Smooth muscle cell (in vitro differentiated cells): ENCODE measurements at regions not wholly inside any gene's neighbourhood (a gene's known extent, or its start where the extent isn't known, plus 50 kb on each side); places are given as distances from the start of the nearest gene placed in this dataset.

ENCODE experiments used
- DNase-seq: peaks from one replicate; lab custom pipeline; 2025; ENCODE audit not compliant: unreplicated experiment; lab: John Stamatoyannopoulos, UW
- H2AFZ ChIP-seq: fragments of 200-600 bp; sonication (generic); 2 replicates; pipeline ENCODE4 v1.6.0; 2016; ENCODE audit warnings: antibody characterized with exemption, low read depth, mild to moderate bottlenecking
- H3F3A ChIP-seq: fragments of 200-600 bp; sonication (generic); 2 replicates; pipeline ENCODE4 v1.6.0; 2017; ENCODE audit warnings: antibody characterized with exemption, low read depth
- H3K27ac ChIP-seq: fragments of 200-600 bp; sonication (generic); 2 replicates; pipeline ENCODE4 v1.5.1; 2016; ENCODE audit warnings: low read depth, mild to moderate bottlenecking
- H3K27me3 ChIP-seq: fragments of 200-600 bp; sonication (generic); 2 replicates; pipeline ENCODE4 v1.6.1; 2016; ENCODE audit warnings: low read depth, mild to moderate bottlenecking
- H3K36me3 ChIP-seq: fragments of 200-600 bp; sonication (generic); 2 replicates; pipeline ENCODE4 v1.5.1; 2016; ENCODE audit warnings: low read depth
- H3K4me1 ChIP-seq: fragments of 200-600 bp; sonication (generic); 2 replicates; pipeline ENCODE4 v1.5.1; 2016; ENCODE audit warnings: low read depth
- H3K4me2 ChIP-seq: fragments of 200-600 bp; sonication (generic); 2 replicates; pipeline ENCODE4 v1.6.0; 2016; ENCODE audit warnings: mild to moderate bottlenecking
- H3K4me3 ChIP-seq: fragments of 200-600 bp; sonication (generic); 2 replicates; pipeline ENCODE4 v1.5.1; 2016; ENCODE audit warnings: mild to moderate bottlenecking
- H3K79me2 ChIP-seq: fragments of 200-600 bp; sonication (generic); 2 replicates; pipeline ENCODE4 v1.6.0; 2016; ENCODE audit warnings: low read depth, mild to moderate bottlenecking
- H3K9ac ChIP-seq: fragments of 200-600 bp; sonication (generic); 2 replicates; pipeline ENCODE4 v1.6.0; 2016; ENCODE audit warnings: low read depth
- H3K9me3 ChIP-seq: fragments of 200-600 bp; sonication (generic); replicated peaks from 2 replicates; pipeline ENCODE4 v1.5.1; 2016; ENCODE audit warnings: low read depth
- H4K20me1 ChIP-seq: fragments of 200-600 bp; sonication (generic); 2 replicates; pipeline ENCODE4 v1.6.0; 2016; ENCODE audit warnings: low read depth
- CTCF ChIP-seq: fragments of 200-600 bp; sonication (generic); IDR thresholded peaks from 2 replicates; pipeline ENCODE4 v1.5.1; 2017; ENCODE audit warnings: borderline replicate concordance, mild to moderate bottlenecking, antibody characterized with exemption; ENCODE audit not compliant: insufficient read depth, poor library complexity, severe bottlenecking
- WGBS: methylation state at CpG from one replicate; pipeline ENCODE4 v1.1.7; 2016; ENCODE audit warnings: low lambda C conversion rate; 5-methylcytosine and 5-hydroxymethylcytosine counted together

GRCh38 chr5:107068782-107069181 is 602.0 kb downstream of the EFNA5 start:
- 56% methylated on average over 1 of the region's 1 CpG for WGBS

GRCh38 chr5:107067395-107067794 is 603.3 kb downstream of the EFNA5 start:
- H3K27ac ChIP-seq = no peak overlapping the region
- no peaks in the 10 kb centered on the region for H3K79me2 ChIP-seq
- no peak overlapping the region for H3K9ac ChIP-seq
- DNase-seq = no peak
- no peak for TF ChIP-seq CTCF
- no peaks in the 10 kb centered on the region for H3K9me3 ChIP-seq
- no peaks in the 10 kb centered on the region for H3K36me3 ChIP-seq
- no peak overlapping the region for H3K4me3 ChIP-seq
- H3K4me2 ChIP-seq = no peak overlapping the region
- H2AFZ ChIP-seq = no peak overlapping the region
- H3K4me1 ChIP-seq = no peaks in the 10 kb centered on the region
- 70% methylated on average over 4 of the region's 4 CpGs for WGBS
- no peaks in the 10 kb centered on the region for H3K27me3 ChIP-seq
- no peaks in the 10 kb centered on the region for H3F3A ChIP-seq
- H4K20me1 ChIP-seq = no peaks in the 10 kb centered on the region

More at GRCh38 chr5:107068782-107069181, 602.0 kb downstream of the EFNA5 start:
- H3K79me2 ChIP-seq = no peaks in the 10 kb centered on the region
- no peak overlapping the region for H3K27ac ChIP-seq
- no peak overlapping the region for H3K9ac ChIP-seq
- H3K27me3 ChIP-seq = no peaks in the 10 kb centered on the region
- H3K4me1 ChIP-seq = no peaks in the 10 kb centered on the region
- H3K36me3 ChIP-seq = no peaks in the 10 kb centered on the region
- H2AFZ ChIP-seq = peak overlapping the region; percentile 8
- H4K20me1 ChIP-seq = no peaks in the 10 kb centered on the region
- H3F3A ChIP-seq = peaks cover 3% of the 10 kb centered on the region
- no peak for TF ChIP-seq CTCF
- H3K4me3 ChIP-seq = no peak overlapping the region
- DNase-seq = no peak
- H3K4me2 ChIP-seq = no peak overlapping the region
- H3K9me3 ChIP-seq = no peaks in the 10 kb centered on the region

GRCh38 chr5:107063511-107063910 is 607.2 kb downstream of the EFNA5 start:
- no peak for TF ChIP-seq CTCF
- no peak for DNase-seq
- no peak overlapping the region for H3K4me3 ChIP-seq

GRCh38 chr5:107058803-107059202 is 611.9 kb downstream of the EFNA5 start:
- DNase-seq = no peak
- H3F3A ChIP-seq = no peaks in the 10 kb centered on the region
- H2AFZ ChIP-seq = no peak overlapping the region
- WGBS = 67% methylated on average over 3 of the region's 3 CpGs
- H3K9me3 ChIP-seq = no peaks in the 10 kb centered on the region
- no peaks in the 10 kb centered on the region for H3K27me3 ChIP-seq
- no peak overlapping the region for H3K27ac ChIP-seq
- H3K79me2 ChIP-seq = no peaks in the 10 kb centered on the region
- no peak overlapping the region for H3K4me3 ChIP-seq
- no peak overlapping the region for H3K9ac ChIP-seq
- no peaks in the 10 kb centered on the region for H3K4me1 ChIP-seq
- H4K20me1 ChIP-seq = no peaks in the 10 kb centered on the region
- TF ChIP-seq CTCF = no peak
- no peaks in the 10 kb centered on the region for H3K36me3 ChIP-seq
- no peak overlapping the region for H3K4me2 ChIP-seq

More at GRCh38 chr5:107063511-107063910, 607.2 kb downstream of the EFNA5 start:
- H3K4me2 ChIP-seq = no peak overlapping the region
- H3K36me3 ChIP-seq = no peaks in the 10 kb centered on the region
- H3F3A ChIP-seq = no peaks in the 10 kb centered on the region
- no peak overlapping the region for H2AFZ ChIP-seq
- no peaks in the 10 kb centered on the region for H3K9me3 ChIP-seq
- no peaks in the 10 kb centered on the region for H3K79me2 ChIP-seq
- no peaks in the 10 kb centered on the region for H3K4me1 ChIP-seq
- H3K9ac ChIP-seq = no peak overlapping the region
- no peaks in the 10 kb centered on the region for H3K27me3 ChIP-seq
- H4K20me1 ChIP-seq = no peaks in the 10 kb centered on the region
- peak overlapping the region; percentile 36 for H3K27ac ChIP-seq
